SK-N-SH treated with all-trans-retinoic acid at 6 μM for 48 hours (cell line): ENCODE measurements at regions not wholly inside any gene's neighbourhood (a gene's known extent, or its start where the extent isn't known, plus 50 kb on each side); places are given as distances from the start of the nearest gene placed in this dataset.

ENCODE experiments used
- ATAC-seq: fragments of 200-7000 bp; cut with Tn5 transposase; 3 replicates; pipeline ENCODE4 v1.9.1; 2020; ENCODE audit warnings: mild to moderate bottlenecking, moderate library complexity
- ARNTL ChIP-seq: fragments of 450-650 bp; formaldehyde crosslinking; IDR thresholded peaks from 2 replicates; pipeline ENCODE4 v1.5.0; 2020; ENCODE audit warnings: low read depth, mild to moderate bottlenecking, moderate library complexity, borderline replicate concordance
- BACH2 ChIP-seq: fragments of 250-450 bp; sonication (Bioruptor Pico); IDR thresholded peaks from 2 replicates; pipeline ENCODE4 v1.9.0; 2021; ENCODE audit warnings: mild to moderate bottlenecking, borderline replicate concordance
- CSDC2 ChIP-seq: fragments of 250-450 bp; sonication (Bioruptor Pico); IDR thresholded peaks from 2 replicates; pipeline ENCODE4 v1.5.0; 2020; ENCODE audit warnings: mild to moderate bottlenecking, moderate library complexity
- CSRNP3 ChIP-seq: fragments of 250-450 bp; sonication (Bioruptor Pico); IDR thresholded peaks from 2 replicates; pipeline ENCODE4 v1.5.1; 2021; ENCODE audit warnings: mild to moderate bottlenecking, moderate library complexity
- ESRRG ChIP-seq: fragments of 250-450 bp; sonication (Bioruptor Pico); IDR thresholded peaks from 2 replicates; pipeline ENCODE4 v1.6.1; 2021; ENCODE audit warnings: mild to moderate bottlenecking
- GLIS3 ChIP-seq: fragments of 250-450 bp; sonication (Bioruptor Pico); IDR thresholded peaks from 2 replicates; pipeline ENCODE4 v1.5.0; 2020; ENCODE audit warnings: mild to moderate bottlenecking, moderate library complexity
- ISL1 ChIP-seq: fragments of 250-450 bp; sonication (Bioruptor Pico); IDR thresholded peaks from 2 replicates; pipeline ENCODE4 v2.1.2; 2022; ENCODE audit warnings: mild to moderate bottlenecking, moderate library complexity
- OSR1 ChIP-seq: fragments of 250-450 bp; sonication (Bioruptor Pico); IDR thresholded peaks from 2 replicates; pipeline ENCODE4 v1.8.0; 2022; ENCODE audit warnings: moderate library complexity, mild to moderate bottlenecking, inconsistent platforms
- PATZ1 ChIP-seq: fragments of 250-450 bp; sonication (Bioruptor Pico); IDR thresholded peaks from 2 replicates; pipeline ENCODE4 v1.8.0; 2020; ENCODE audit warnings: mild to moderate bottlenecking, moderate library complexity, borderline replicate concordance
- POU6F1 ChIP-seq: fragments of 250-450 bp; sonication (Bioruptor Pico); IDR thresholded peaks from 2 replicates; pipeline ENCODE4 v1.8.0; 2021; ENCODE audit warnings: low read depth, mild to moderate bottlenecking, moderate library complexity, borderline replicate concordance
- PPARA ChIP-seq: fragments of 250-450 bp; sonication (Bioruptor Pico); IDR thresholded peaks from 2 replicates; pipeline ENCODE4 v1.5.0; 2020; ENCODE audit warnings: mild to moderate bottlenecking, borderline replicate concordance
- RARB ChIP-seq: fragments of 250-450 bp; sonication (Bioruptor Pico); IDR thresholded peaks from 2 replicates; pipeline ENCODE4 v1.8.0; 2021; ENCODE audit warnings: mild to moderate bottlenecking, moderate library complexity
- SNAI2 ChIP-seq: fragments of 250-450 bp; sonication (Bioruptor Pico); IDR thresholded peaks from 2 replicates; pipeline ENCODE4 v1.5.0; 2020; ENCODE audit warnings: mild to moderate bottlenecking, moderate library complexity
- TCF4 ChIP-seq: fragments of 250-450 bp; sonication (Bioruptor Pico); IDR thresholded peaks from 2 replicates; pipeline ENCODE4 v1.8.0; 2021; ENCODE audit warnings: mild to moderate bottlenecking, moderate library complexity, borderline replicate concordance
- TOX ChIP-seq: fragments of 250-450 bp; sonication (Bioruptor Pico); IDR thresholded peaks from 2 replicates; pipeline ENCODE4 v1.8.0; 2021; ENCODE audit warnings: mild to moderate bottlenecking, moderate library complexity, borderline replicate concordance
- ZC3H10 ChIP-seq: fragments of 250-450 bp; sonication (Bioruptor Pico); IDR thresholded peaks from 2 replicates; pipeline ENCODE4 v1.5.1; 2021; ENCODE audit warnings: mild to moderate bottlenecking, moderate library complexity
- ZFP3 ChIP-seq: fragments of 250-450 bp; sonication (Bioruptor Pico); IDR thresholded peaks from 2 replicates; pipeline ENCODE4 v1.5.0; 2020; ENCODE audit warnings: mild to moderate bottlenecking, moderate library complexity
- ZFP30 ChIP-seq: fragments of 450-650 bp; formaldehyde crosslinking; IDR thresholded peaks from 2 replicates; pipeline ENCODE4 v1.5.0; 2022; ENCODE audit warnings: mild to moderate bottlenecking, moderate library complexity
- ZNF565 ChIP-seq: fragments of 450-650 bp; formaldehyde crosslinking; conservative IDR thresholded peaks from 2 replicates; pipeline ENCODE4 v1.5.0; 2020; ENCODE audit warnings: low read depth, mild to moderate bottlenecking, moderate library complexity
- ZNF70 ChIP-seq: fragments of 450-650 bp; formaldehyde crosslinking; IDR thresholded peaks from 2 replicates; pipeline ENCODE4 v1.5.0; 2020; ENCODE audit warnings: mild to moderate bottlenecking, moderate library complexity
- ZNF8 ChIP-seq: fragments of 450-650 bp; formaldehyde crosslinking; IDR thresholded peaks from 2 replicates; pipeline ENCODE4 v1.5.0; 2020; ENCODE audit warnings: mild to moderate bottlenecking, moderate library complexity
- TF ChIP-seq, protein P1 (sequence below): fragments of 250-450 bp; sonication (Bioruptor Pico); IDR thresholded peaks from 2 replicates; pipeline ENCODE4 v1.5.0; 2020; ENCODE audit warnings: mild to moderate bottlenecking, moderate library complexity

DNA sequence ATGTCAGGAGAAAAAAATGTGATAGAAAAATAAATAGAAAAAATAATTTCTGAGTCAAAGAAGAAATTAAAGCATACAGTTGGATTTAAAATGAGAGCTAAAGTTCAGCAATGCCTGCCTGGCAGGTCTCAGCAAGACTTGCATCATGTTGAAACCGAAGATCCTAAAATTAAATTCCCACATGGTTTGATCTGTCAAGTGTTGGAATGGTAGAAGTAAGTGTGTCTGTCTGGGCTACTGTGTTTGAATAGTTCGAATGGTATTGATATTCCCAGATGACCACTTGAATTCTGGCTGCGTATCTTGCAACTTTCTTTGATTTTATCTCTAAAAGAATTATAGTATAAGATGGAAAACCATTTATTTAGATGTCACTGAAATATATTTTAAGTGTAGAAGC, 1349.6 kb downstream of the EPHA7 start:
- no peak for ATAC-seq
- TF ChIP-seq TOX (CRISPR knock-in tag) (no peak), POU6F1 (CRISPR knock-in tag) (no peak), OSR1 (CRISPR knock-in tag) (no peak), ESRRG (CRISPR knock-in tag) (no peak), ZNF565 (CRISPR knock-in tag) (no peak), CSRNP3 (no peak), PATZ1 (CRISPR knock-in tag) (no peak), BACH2 (CRISPR knock-in tag) (no peak), ZNF8 (CRISPR knock-in tag) (no peak), ISL1 (CRISPR knock-in tag) (no peak; the same call in 1 of the 2 replicates), ZFP3 (CRISPR knock-in tag) (no peak), RARB (no peak), SNAI2 (CRISPR knock-in tag) (no peak), PPARA (CRISPR knock-in tag) (no peak), ARNTL (CRISPR knock-in tag) (no peak), ZC3H10 (CRISPR knock-in tag) (no peak), GLIS3 (CRISPR knock-in tag) (no peak)

- TF ChIP-seq TCF4 (CRISPR knock-in tag) (no peak), GLIS3 (CRISPR knock-in tag) (no peak), POU6F1 (CRISPR knock-in tag) (no peak), BACH2 (CRISPR knock-in tag) (no peak), CSDC2 (CRISPR knock-in tag) (no peak), ZFP30 (CRISPR knock-in tag) (no peak), PATZ1 (CRISPR knock-in tag) (no peak), ZC3H10 (CRISPR knock-in tag) (no peak), TOX (CRISPR knock-in tag) (no peak), ZNF70 (no peak), SNAI2 (CRISPR knock-in tag) (no peak), RARB (no peak), ISL1 (CRISPR knock-in tag) (no peak), ZNF565 (CRISPR knock-in tag) (no peak), OSR1 (CRISPR knock-in tag) (no peak), ZFP3 (CRISPR knock-in tag) (no peak), ESRRG (CRISPR knock-in tag) (no peak), PPARA (CRISPR knock-in tag) (no peak)
- TF ChIP-seq, protein P1, sequence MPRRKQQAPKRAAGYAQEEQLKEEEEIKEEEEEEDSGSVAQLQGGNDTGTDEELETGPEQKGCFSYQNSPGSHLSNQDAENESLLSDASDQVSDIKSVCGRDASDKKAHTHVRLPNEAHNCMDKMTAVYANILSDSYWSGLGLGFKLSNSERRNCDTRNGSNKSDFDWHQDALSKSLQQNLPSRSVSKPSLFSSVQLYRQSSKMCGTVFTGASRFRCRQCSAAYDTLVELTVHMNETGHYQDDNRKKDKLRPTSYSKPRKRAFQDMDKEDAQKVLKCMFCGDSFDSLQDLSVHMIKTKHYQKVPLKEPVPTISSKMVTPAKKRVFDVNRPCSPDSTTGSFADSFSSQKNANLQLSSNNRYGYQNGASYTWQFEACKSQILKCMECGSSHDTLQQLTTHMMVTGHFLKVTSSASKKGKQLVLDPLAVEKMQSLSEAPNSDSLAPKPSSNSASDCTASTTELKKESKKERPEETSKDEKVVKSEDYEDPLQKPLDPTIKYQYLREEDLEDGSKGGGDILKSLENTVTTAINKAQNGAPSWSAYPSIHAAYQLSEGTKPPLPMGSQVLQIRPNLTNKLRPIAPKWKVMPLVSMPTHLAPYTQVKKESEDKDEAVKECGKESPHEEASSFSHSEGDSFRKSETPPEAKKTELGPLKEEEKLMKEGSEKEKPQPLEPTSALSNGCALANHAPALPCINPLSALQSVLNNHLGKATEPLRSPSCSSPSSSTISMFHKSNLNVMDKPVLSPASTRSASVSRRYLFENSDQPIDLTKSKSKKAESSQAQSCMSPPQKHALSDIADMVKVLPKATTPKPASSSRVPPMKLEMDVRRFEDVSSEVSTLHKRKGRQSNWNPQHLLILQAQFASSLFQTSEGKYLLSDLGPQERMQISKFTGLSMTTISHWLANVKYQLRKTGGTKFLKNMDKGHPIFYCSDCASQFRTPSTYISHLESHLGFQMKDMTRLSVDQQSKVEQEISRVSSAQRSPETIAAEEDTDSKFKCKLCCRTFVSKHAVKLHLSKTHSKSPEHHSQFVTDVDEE (CRISPR knock-in tag): no peak
- no peak for ATAC-seq
These were observed 1366.8 kb downstream of the EPHA7 start for GRCh38 chr6:92052513-92052912.
